ENCODE measurements at regions not wholly inside any gene's neighbourhood (a gene's known extent, or its start where the extent isn't known, plus 50 kb on each side); places are given as distances from the start of the nearest gene placed in this dataset.

DNA sequence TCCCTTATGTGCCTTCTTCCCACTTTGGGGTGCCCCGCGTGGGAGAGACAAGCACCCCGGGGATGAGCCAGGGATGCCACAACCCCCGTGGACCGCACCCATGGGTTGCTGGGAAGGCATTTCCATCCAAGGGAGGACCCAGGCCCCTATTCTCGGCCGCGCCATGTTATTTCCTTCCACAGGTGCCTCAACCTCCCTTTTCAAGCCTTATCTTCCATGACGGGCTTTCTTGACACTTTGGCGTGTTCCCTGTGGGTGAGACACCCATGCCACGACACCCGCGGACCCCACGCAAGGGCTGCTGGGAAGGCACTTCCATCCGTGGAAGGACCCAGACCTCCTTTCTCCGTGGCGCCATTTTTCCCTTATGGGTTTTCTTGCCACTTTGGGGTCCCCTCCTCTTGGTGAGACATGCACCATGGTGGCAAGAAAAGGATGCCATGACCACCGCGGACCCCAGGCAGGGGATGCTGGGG lies 269.2 kb downstream of the ALG10 start:
- DNase-seq, result no peak

DNA sequence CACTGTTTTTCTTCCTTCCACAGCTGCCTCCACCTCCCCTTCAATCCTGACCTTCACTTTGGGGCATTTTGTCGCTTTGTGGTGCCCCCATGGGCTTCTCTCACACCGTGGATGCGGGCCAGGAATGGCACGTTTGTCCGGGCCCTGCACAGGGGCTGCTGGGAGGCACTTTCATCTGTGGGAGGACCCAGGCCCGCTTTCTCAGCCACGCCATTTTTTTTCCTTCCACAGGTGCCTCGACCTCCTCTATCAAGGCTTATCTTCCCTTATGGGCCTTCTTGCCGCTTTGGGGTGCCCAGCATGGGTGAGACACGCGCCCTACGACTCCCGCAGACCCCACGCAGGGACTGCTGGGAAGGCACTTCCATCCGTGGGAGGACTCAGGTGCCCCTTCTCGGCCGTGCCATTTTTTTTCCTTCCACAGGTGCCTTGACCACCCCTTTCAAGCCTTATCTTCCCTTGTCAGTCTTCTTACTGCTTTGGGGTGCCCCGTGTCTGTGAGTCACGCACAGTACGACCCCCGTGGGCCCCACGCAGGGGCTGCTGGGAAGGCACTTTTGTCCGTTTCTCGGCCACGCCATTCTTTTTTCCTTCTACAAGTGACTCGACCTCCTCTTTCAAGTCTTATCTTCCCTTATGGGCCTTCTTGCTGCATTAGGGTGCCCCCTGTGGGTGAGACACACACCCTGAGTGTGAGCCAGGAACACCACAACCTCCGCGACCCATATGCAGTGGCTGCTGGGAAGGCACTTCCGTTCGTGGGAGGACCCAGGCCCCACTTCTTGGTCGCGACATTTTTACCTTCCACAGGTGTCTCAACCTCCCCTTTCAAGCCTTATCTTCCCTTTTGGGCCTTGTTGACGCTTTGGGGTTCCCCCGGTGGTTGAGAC lies 270.7 kb downstream of the ALG10 start:
- no peak for DNase-seq

GRCh38 chr12:34294137-34294536 lies 271.8 kb downstream of the ALG10 start:
- DNase-seq, result no peak

GRCh38 chr12:34294671-34295365 lies 272.5 kb downstream of the ALG10 start:
- DNase-seq, result no peak

GRCh38 chr12:34295366-34296142 lies 273.3 kb downstream of the ALG10 start:
- DNase-seq, result no peak

- DNase-seq, result no peak
Measured at GRCh38 chr12:34296143-34297041, 274.1 kb downstream of the ALG10 start.

- no peak for DNase-seq
Measured at GRCh38 chr12:34297126-34297789, 275.0 kb downstream of the ALG10 start.

DNA sequence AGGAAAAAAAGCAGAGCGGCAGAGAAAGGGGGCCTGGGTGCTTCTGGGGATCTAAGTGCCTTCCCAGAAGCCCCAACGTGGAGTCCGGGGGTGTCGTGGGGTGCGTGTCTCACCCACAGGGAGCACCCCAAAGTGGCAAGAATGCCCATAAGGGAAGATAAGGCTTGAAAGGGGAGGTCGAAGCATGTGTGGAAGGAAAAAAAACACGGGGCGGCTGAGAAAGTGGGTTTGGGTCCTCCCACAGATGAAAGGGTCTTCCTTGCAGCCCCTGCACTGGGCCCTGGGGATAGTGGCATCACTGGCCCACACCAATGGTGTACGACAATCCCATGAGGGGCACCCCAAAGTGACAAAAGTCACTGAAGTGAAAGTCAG lies 275.5 kb downstream of the ALG10 start:
- DNase-seq, result no peak

DNA sequence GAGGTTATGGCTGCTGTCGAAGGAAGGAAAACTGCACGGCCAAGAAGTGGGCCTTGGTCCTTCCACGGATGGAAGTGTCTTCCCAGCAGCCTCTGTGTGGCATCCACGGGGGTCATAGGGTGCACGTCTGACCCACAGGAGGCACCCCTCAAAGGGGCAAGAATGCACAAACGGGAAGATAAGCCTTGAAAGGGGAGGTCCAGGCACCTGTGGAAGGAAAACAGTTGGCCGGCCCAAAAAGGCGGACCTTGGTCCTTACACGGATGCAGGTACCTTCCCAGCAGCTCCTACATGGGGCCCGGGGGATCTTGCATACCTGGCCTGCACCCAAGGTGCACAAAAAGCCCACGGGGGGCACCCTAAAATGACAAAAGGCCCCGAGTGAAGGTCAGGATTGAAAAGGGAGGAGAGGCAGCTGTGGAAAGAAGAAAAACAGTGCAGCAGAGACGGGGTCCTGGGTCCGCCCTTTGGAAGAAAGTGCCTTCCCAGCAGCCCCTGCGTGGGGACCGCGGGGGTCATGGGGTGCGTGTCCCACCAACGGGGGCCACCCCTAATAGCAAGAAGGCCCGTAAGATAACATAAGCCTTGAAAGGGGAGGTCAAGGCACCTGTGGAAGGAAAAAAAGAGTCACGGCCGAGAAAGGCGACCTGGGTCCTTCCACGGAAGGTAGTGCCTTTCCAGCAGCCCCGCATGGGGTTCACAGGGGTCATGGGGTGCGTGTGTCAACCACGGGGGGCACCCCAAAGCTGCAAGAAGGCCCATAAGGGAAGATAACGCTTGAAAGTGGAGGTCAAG lies 276.1 kb downstream of the ALG10 start:
- DNase-seq, result no peak

- DNase-seq, result no peak
Measured at GRCh38 chr12:34298971-34299801, 276.9 kb downstream of the ALG10 start.

DNA sequence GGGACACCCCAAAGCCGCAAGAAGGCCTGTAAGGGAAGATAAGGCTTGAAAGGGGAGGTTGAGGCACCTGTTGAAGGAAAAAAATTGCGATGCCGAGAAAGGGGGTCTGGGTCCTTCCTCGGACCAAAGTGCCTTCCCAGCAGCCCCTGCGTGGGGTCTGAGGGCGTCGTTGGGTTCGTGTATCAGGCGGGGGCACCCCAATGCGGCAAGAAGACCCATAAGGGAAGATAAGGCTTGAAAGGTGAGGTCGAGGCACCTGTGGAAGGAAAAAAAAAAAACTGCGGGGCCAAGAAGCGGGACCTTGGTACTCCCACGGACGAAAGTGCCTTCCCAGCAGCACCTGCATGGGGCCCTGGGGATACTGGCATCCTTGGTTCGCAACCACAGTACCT lies 277.5 kb downstream of the ALG10 start:
- DNase-seq, result no peak

GRCh38 chr12:34300376-34301250 lies 278.3 kb downstream of the ALG10 start:
- DNase-seq, result no peak

GRCh38 chr12:34301251-34302130 lies 279.2 kb downstream of the ALG10 start:
- DNase-seq, result no peak

DNA sequence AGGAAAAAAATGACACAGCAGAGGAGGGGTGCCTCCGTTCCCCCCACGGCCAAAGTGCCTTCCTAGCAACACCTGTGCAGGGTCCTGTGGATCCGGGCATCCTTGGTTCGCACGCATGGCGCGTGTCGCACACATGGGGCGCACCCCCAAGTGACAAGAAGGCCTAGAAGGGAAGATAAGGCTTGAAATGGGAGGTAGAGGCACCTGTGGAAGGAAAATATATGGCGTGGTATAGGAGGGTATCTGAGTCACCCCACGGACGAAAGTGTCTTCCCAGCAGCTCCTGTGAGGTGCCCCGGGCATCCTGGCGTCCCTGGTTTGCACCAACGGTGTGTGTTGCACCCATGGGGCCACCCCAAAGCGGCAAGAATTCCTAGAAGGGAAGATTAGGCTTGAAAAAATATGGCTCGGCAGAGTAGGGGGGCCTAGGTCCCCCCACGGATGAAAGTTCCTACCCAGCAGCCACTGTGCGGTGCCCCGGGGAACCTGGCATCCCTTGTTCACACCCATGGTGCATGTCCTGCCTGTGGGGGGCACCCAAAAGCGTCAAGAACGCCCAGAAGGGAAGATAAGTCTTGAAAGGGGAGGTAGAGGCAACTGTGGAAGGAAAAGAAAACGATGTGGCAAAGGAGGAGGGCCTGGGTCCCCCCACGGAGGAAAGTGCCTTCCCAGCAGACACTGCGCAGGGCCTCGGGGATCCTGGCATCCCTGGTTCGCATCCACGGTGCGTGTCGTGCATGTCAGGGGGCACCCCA lies 280.0 kb downstream of the ALG10 start:
- no peak for DNase-seq

GRCh38 chr12:34303091-34303870 lies 281.0 kb downstream of the ALG10 start:
- no peak for DNase-seq

DNA sequence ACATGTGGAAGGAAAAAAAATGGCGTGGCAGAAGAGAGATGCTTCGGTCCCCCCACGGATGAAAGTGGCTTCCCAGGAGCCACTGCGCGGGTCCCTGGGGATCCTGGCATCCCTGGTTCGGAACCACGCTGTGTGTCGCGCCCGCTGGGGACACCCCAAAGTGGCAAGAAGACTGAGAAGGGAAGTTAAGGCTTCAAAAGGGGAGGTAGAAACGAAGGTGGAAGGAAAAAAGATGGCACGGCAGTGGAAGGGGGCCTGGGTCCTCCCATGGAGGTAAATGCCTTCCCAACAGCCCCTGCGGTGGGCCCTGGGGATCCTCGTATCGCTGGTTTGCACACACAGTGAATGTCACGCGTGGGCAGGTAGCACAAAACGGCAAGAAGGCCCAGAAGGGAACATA lies 281.7 kb downstream of the ALG10 start:
- no peak for DNase-seq
